NCI-H345 treated with DMSO at 0.1 percent for 48 hours (cell line): ENCODE measurements at regions not wholly inside any gene's neighbourhood (a gene's known extent, or its start where the extent isn't known, plus 50 kb on each side); places are given as distances from the start of the nearest gene placed in this dataset.

Experiments
- DNase-seq: peaks from one replicate; lab custom pipeline; 2025; ENCODE audit not compliant: unreplicated experiment; lab: John Stamatoyannopoulos, UW

GRCh38 chr16:64422259-64422658, 699.6 kb downstream of the CDH11 start:
- no peak for DNase-seq

- no peak for DNase-seq
These were observed 700.3 kb downstream of the CDH11 start for GRCh38 chr16:64421515-64421914.

DNA sequence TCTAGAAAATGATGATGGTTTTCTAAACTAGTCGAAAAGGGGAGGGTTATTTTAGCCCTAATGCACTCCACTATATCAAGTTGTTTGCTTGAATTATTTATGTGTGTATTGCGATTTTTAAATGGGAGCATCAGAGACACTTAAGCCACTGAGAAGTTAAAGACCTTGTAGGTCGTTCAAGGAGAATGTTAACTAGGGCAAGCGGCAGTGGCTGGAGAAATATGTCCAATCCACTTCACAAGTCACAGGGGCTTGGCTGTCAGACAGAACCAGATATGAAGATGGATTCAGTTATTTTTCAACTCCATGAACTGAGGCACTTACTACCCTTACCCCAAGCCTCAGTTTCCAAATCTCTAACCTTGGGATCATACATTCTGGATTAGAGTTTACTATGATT, 702.0 kb downstream of the CDH11 start:
- no peak for DNase-seq

DNA sequence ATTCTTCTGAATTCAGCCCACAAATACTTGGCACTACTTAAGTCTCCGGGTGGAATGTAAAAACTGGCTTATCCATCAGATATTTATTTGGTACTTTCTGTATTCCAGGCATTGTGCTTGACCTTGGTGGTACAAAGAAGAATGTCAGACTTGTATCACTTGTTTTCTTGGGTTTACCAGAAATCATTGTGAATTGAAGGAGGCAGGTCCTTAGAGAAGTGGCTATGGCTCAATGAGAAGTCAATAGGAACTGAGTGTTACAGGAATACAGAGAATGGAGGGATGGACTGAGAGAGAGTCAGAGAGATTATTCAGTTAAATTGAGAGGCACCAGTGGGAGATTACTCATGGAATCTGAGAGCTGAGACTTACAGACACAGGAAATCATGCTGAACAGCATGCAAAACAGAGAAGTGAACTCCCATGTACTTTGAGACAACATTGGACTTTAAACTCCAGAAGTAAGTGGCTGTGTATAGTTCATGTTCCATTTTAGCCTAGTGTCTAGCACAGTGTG, 704.1 kb downstream of the CDH11 start:
- no peak for DNase-seq

GRCh38 chr16:64416216-64417005, 705.5 kb downstream of the CDH11 start:
- DNase-seq: no peak

- DNase-seq: no peak
These were observed 709.1 kb downstream of the CDH11 start for GRCh38 chr16:64412578-64413280.

DNA sequence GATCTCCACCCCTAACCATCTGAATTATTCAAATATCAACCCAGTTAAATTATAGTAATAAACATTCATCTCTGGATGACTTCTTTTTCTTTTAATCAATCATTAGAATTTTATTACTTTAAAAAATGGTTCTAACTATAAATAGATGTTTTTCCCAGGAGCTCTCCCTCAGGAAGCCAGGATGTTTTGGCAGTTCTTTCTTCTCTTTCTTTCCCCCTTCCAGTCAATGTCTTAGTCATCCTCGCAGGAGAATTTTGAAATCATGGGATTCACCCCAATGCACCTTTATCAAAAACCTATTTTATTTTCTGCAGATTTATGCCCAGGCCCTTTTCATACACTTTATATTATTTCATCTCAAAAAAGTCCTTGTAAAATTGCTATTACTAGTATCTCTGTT, 711.6 kb downstream of the CDH11 start:
- no peak for DNase-seq

DNA sequence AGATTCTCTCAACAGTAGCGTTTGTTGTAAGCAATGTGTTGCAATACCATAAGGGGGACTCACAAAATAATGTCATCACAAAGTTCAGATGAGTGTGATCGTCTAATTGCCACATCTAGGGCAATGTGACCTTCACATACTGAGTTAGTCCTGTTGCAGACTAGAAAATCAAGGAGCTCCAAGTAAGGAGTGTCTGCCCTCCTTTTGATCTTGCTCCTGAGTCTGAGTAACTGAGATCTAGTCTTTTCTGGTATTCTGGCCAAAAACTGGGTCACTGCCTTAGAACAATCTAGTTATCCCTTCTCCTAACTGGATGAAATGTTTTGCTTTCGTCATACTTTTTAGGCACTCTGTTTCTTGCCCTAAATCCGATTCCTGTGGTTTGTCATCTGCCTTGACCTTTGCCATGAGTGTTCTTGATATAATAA, 712.1 kb downstream of the CDH11 start:
- no peak for DNase-seq

GRCh38 chr16:64408699-64409098, 713.2 kb downstream of the CDH11 start:
- no peak for DNase-seq

DNA sequence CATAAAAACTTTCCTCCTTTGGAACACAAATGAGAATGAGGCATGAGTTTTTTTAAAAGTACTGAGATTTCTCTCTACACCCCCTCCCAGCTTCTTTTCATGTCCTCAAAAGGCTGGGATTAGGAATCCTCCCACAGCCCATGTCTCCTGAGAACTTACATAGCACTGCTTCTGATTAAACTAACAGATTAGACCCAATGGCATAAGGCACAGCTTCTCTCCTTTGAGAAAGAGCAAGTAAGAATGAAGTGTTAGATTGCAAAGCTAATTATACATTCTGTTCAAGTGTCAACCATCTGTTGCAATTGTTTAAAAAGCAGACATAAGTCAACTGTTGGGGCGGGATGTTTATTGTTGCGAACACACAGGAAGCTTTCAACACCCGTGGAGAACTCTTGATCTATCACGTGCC, 715.1 kb downstream of the CDH11 start:
- DNase-seq: no peak

DNA sequence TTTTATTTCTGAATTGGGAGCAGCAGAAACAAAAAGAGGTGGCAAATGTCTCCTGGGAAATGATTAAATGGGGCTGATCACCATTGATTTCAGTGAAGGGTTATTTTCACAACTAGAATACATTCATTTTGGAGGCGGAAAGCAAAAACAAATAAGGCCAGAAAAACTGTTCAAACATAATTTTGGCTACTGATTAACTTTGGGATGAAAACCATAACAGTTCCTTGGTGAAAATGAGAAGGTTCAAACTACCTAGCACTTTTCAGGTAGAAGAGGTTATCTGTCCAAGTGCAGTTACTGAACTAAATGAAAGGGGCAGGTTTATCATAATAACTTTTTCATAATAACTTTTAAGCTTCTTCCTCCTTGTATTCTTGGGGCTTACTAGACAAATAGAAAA, 718.5 kb downstream of the CDH11 start:
- DNase-seq: no peak

- no peak for DNase-seq
These were observed 723.1 kb downstream of the CDH11 start for GRCh38 chr16:64398793-64399192.

DNA sequence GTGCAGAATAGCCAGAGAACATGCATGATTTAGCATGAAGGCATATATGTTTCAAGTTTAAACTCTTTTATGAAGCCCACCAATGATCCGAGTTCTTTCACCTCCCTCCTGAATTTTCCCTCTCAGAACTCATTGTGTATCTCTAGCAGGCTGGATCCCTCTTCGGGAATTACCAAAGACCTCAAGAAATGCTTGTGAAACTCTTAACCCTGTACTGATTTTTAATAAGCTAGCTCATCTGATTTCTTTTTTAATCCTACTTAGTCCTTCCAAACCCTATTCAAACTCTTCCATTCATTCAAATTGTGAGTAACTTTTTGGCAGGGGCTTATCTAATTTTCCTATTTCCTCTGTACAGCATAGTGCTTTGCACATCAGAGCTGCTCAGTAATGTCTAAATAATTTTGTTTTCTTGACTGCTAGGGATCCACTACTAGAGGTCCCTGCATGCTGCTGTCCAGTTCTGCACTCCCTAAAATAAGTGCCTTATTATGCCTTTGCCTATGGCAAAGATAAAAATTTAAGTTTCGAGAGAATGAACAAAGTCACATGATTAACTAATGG, 723.8 kb downstream of the CDH11 start:
- DNase-seq: no peak

GRCh38 chr16:64397042-64397441, 724.8 kb downstream of the CDH11 start:
- DNase-seq: no peak

GRCh38 chr16:64394061-64394460, 727.8 kb downstream of the CDH11 start:
- DNase-seq: no peak

DNA sequence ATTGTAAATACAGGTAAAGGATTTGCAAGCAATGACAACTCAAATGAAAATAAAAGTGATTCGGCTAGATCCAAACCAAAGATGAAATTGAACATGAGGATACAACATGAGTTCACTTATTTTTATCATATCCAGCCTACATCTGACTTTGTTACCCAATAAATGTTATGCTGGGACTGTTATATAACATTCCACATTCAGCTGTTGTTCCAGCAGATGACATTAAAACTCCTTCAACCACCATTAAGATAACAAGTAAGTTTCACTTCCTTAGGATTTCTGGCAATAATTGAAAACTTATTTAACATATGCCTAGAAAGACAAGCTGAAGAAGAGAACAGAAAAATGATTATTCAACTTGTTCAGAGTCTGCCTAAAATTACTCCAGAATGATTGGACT, 729.4 kb downstream of the CDH11 start:
- no peak for DNase-seq

DNA sequence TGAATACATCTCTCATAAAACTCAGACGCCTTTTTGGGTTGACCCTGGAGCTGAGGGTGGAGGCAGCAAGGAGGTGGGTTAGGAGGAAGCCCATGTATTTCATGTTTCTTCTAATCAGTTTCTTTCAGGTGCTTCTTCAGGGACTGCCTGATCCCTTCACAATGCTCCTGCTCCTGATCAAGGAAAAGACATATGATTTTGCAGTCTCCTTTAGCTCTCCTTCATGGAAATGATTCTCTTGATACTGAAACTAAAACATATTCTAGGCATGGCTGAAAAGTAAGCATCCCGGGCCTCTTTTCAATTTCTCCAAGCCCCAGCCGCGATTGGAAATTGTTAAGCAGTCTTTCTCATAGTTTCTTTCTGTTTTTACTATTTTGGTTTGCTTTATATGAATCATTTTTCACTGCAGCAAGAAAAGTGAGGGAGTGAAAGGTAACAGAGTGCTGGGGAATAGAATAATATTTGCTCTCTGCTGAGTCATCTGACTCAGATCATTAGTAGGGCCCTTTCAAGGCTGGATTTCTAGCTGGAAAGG, 730.7 kb downstream of the CDH11 start:
- DNase-seq: no peak

- no peak for DNase-seq
These were observed 731.8 kb downstream of the CDH11 start for GRCh38 chr16:64390102-64390501.

GRCh38 chr16:64384636-64385035, 737.2 kb downstream of the CDH11 start:
- DNase-seq: no peak

DNA sequence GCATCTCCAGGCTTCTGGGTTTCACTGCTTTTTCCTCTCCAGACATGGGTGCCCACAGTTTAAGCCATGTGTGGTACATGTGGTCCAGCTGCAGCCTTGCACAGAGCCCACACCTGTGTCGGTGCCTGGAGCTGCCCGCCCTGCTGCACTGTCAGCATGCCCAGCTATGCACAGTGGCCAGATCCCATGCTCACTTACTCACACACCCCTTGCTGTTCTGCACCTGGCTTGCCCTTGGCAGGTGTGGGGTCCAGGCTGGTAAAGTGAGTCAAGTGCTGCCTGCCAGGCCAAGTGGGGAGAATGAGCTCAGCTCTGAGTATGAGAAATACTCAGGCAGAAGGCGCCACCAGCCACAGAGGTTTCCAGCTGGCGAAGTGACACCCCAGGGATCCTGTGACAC, 739.9 kb downstream of the CDH11 start:
- peak; percentile 3 for DNase-seq

GRCh38 chr16:64380751-64381150, 741.1 kb downstream of the CDH11 start:
- DNase-seq: no peak
